ENCODE measurements at regions not wholly inside any gene's neighbourhood (a gene's known extent, or its start where the extent isn't known, plus 50 kb on each side); places are given as distances from the start of the nearest gene placed in this dataset.
"Not testable (repeated sequence)": the region's sequence is repeated elsewhere in the genome, so short reads cannot be mapped to it uniquely, and the experiment has no call there.

DNA sequence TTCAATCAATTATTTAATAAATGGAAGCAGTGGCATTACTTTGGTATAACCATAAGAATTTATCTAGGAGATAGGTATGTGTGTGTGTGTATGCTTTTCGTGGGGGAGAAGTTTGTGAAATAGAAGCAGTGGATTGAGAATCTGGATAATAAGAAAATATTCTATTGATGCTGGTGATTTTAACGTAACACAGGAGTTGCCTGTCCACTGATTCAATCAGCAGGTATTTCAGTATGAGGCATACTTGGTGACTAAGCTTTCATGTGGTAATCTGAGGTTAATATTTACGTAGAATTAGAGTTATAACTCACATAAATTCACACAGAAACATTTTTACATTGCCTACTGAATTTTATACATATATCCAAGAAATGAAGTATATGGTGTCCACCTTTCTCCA is 568.0 kb downstream of the ZWINT start:
- TF ChIP-seq, protein P1, sequence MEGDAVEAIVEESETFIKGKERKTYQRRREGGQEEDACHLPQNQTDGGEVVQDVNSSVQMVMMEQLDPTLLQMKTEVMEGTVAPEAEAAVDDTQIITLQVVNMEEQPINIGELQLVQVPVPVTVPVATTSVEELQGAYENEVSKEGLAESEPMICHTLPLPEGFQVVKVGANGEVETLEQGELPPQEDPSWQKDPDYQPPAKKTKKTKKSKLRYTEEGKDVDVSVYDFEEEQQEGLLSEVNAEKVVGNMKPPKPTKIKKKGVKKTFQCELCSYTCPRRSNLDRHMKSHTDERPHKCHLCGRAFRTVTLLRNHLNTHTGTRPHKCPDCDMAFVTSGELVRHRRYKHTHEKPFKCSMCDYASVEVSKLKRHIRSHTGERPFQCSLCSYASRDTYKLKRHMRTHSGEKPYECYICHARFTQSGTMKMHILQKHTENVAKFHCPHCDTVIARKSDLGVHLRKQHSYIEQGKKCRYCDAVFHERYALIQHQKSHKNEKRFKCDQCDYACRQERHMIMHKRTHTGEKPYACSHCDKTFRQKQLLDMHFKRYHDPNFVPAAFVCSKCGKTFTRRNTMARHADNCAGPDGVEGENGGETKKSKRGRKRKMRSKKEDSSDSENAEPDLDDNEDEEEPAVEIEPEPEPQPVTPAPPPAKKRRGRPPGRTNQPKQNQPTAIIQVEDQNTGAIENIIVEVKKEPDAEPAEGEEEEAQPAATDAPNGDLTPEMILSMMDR (conservative IDR thresholded peaks at IDR 0.05; ENCODE audit: low read depth, low read length) = no peak
- peak; percentile 30 for DNase-seq (ENCODE audit: low read depth)
- H3K4me3 ChIP-seq (ENCODE audit: low read depth, low read length) = no peak overlapping the region

DNA sequence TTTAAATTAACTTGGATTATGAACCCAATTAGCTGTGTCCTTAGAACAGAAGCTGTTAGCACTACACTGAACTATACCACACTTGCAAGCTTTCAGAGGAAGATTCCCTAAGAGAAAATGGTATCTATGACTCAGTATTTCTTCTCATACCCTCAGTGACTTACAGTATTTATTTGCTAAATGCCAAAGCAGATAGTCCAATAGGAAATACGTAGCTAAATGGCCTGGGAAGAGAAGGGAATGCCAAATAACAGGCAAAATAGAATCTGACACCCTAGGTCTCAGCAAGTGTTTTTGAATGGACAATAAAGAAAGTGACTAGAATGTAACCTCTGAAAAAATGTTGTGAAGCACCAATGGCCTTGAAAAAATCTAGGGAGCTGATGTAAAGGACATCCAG is 570.8 kb downstream of the ZWINT start:
- H3K4me3 ChIP-seq (ENCODE audit: low read depth, low read length); DNase-seq (ENCODE audit: low read depth): not testable (repeated sequence)

DNA sequence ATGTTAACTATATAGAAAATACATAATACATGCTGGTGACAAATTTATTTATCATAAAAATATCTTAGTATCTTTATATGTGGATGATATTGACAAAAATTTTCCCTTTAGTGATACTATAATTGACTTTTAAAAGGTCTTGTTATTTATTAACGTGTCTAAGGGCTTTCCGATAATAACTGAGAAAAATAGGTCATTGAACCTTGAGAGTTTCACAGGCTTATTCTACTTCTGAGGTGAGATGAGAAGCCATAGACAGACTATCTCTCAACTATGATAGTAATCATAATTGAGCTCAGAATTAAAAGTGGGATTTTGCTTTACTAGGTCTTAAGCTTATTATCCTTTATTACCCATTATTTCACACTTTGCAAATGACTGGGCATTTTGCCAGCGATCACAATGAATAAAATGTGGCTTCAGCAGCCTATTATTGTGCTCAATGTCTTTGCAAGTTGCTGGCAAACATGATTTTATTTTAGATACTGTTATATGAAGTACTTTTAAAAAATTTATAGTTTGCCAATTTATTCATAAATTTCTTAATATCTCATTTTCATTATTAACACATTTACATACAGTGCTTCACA is 574.5 kb downstream of the ZWINT start:
- DNase-seq (ENCODE audit: low read depth) = no peak
- TF ChIP-seq, protein P1 (conservative IDR thresholded peaks at IDR 0.05; ENCODE audit: low read depth, low read length) = no peak
- no peak overlapping the region for H3K4me3 ChIP-seq (ENCODE audit: low read depth, low read length)

DNA sequence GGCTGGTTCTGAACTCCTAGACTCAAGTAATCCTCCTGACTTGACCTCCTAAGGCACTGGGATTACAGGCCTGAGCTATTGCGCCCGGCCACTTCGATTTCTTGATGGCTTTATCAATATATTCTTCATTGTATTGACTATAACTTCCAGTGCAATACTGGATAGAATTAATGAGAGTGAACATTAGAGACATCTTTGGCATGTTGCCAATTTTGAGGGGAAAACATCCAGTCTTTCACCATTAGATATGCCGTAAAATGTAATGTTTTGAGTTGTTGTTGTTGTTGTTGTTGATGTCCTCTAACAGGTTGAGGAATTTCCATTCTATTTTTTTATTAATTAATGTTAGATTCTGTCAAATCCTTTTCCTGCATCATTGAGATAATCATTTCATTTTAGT is 578.9 kb downstream of the ZWINT start:
- DNase-seq (ENCODE audit: low read depth) = no peak
- H3K4me3 ChIP-seq (ENCODE audit: low read depth, low read length) = no peak overlapping the region
- TF ChIP-seq, protein P1 (conservative IDR thresholded peaks at IDR 0.05; ENCODE audit: low read depth, low read length) = no peak

DNA sequence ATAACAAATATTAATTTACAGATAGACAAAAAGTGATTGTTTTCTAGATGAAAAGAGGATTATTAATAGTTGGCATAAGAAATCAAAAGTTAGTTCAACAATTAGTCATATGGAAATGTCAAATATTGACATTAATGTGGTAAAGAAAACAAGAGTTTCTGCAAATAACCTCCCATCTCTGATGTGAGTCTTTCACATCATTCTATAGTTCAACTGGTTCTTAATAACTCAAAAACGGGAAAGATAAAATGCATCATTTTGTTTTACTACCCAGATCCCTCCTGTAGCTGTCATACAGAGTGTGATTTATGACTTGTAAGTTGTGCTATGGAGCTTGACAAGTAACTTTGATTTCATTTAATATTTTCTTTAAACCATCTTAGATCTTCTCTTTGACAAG is 594.8 kb downstream of the ZWINT start:
- H3K4me3 ChIP-seq (ENCODE audit: low read depth, low read length) = no peak overlapping the region
- DNase-seq (ENCODE audit: low read depth) = no peak
- TF ChIP-seq, protein P1 (conservative IDR thresholded peaks at IDR 0.05; ENCODE audit: low read depth, low read length) = no peak

DNA sequence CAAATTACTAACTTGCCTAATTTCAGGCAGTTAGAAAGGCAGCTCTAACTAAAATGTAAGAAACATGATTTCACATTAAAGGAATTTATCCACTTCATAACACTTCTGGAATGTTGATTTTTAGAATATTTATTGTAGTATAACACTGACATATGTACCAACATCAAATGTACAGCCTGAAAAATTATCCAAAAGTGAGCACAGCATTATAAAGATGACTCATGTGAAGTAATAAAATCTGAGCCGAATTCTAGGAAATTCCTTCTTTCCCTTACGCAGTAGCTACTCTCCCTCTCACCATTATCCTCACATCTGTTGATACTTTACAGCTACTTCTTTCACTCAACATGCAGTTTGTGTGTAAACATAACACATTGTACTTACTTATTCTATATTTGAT is 610.6 kb downstream of the ZWINT start:
- TF ChIP-seq, protein P1 (conservative IDR thresholded peaks at IDR 0.05; ENCODE audit: low read depth, low read length) = no peak
- no peak overlapping the region for H3K4me3 ChIP-seq (ENCODE audit: low read depth, low read length)
- no peak for DNase-seq (ENCODE audit: low read depth)

DNA sequence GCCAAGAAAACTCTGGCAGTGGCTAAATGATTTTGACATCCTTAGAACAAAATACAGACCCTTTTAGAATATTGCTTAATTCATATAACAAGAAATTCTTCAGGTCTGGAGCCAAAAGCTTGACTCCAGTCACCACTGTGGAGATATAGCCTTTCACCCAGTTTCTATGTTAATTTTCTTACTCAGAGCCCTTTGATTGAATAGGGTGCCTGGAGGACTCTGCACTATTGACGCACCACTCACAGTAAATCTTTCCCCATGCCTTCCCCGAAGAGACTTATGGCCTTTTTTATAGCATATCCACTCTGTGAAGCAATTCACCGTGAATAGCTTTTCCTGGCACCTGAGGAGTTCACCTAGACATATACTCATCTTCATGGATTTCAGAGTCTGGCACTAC is 613.8 kb downstream of the ZWINT start:
- DNase-seq (ENCODE audit: low read depth) = no peak
- H3K4me3 ChIP-seq (ENCODE audit: low read depth, low read length) = no peak overlapping the region
- TF ChIP-seq, protein P1 (conservative IDR thresholded peaks at IDR 0.05; ENCODE audit: low read depth, low read length) = no peak

Data from epithelial cell of proximal tubule (primary cell).